Neural progenitor cell (in vitro differentiated cells): ENCODE measurements at regions not wholly inside any gene's neighbourhood (a gene's known extent, or its start where the extent isn't known, plus 50 kb on each side); places are given as distances from the start of the nearest gene placed in this dataset.

Experiments used
- CTCF ChIP-seq: fragments of 200-600 bp; sonication (generic); IDR thresholded peaks from 2 replicates; pipeline ENCODE4 v1.5.1; 2017; ENCODE audit warnings: antibody characterized with exemption, mild to moderate bottlenecking
- EZH2 ChIP-seq: fragments of 200-600 bp; sonication (generic); IDR thresholded peaks from 2 replicates; pipeline ENCODE4 v1.6.1; 2017; ENCODE audit warnings: antibody characterized with exemption, mild to moderate bottlenecking, moderate library complexity
- EZH2phosphoT487 ChIP-seq: fragments of 200-600 bp; sonication (generic); IDR thresholded peaks from 2 replicates; pipeline ENCODE4 v1.6.1; 2017; ENCODE audit warnings: antibody characterized with exemption

GRCh38 chr12:33562401-33562800 is 122.8 kb upstream of the SYT10 start:
- no peak for TF ChIP-seq CTCF
- TF ChIP-seq EZH2: no peak
- TF ChIP-seq EZH2phosphoT487: no peak
